ENCODE measurements at regions not wholly inside any gene's neighbourhood (a gene's known extent, or its start where the extent isn't known, plus 50 kb on each side); places are given as distances from the start of the nearest gene placed in this dataset.

DNA sequence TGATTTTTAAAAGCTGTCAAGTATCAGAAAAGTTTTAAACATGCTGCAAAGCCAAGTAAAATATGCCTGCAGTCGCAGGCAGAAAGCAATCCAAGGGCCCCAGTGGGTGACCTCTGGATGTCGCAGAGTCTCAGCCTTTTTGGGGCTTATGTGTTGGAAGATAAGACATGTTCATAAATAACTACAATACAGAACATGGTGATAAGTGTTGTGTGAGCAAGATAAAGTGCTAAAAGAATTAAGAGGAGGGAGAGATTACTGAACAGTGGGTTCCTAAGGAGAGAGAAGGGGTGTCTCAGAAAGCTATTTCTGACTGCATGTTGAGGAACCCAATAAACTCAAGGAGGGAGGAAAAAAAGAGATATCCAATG is 78.9 kb upstream of the ADRB2 start:
- dilution Hi-C loops (cut with MboI; ENCODE audit: extremely low pct_ligation_motif_present, low sequenced_read_pairs): loop anchor here (25.0 kb wide), 1 partner anchor 365 kb away; no protein-coding TSS in a partner anchor

More for the DNA sequence above, 78.9 kb upstream of the ADRB2 start:
- H4K20me1 ChIP-seq (replicated peaks; ENCODE audit: control insufficient read depth, extremely low read depth, insufficient read depth, low read length): no peaks in the 10 kb centered on the region
- H3K9ac ChIP-seq (replicated peaks; ENCODE audit: extremely low read depth, insufficient read depth, low read length): no peak overlapping the region
- no peaks in the 10 kb centered on the region for H3K36me3 ChIP-seq (ENCODE audit: control insufficient read depth in 2 of 2, extremely low read depth in 1 of 2, insufficient read depth in 2 of 2, low read length in 2 of 2)
- no peak overlapping the region for H2AFZ ChIP-seq (ENCODE audit: low read depth, low read length)
- H3K9me1 ChIP-seq (replicated peaks; ENCODE audit: control insufficient read depth, extremely low read depth, insufficient read depth, low read length): no peaks in the 10 kb centered on the region
- H3K4me1 ChIP-seq (ENCODE audit: control insufficient read depth, extremely low read depth, insufficient read depth, low read length): no peaks in the 10 kb centered on the region
- no peaks in the 10 kb centered on the region for H3K9me3 ChIP-seq (replicated peaks; ENCODE audit: control insufficient read depth, insufficient read depth, low read length)
- TF ChIP-seq POLR2A (IDR thresholded peaks at IDR 0.05; ENCODE audit: low read depth, low read length) (no peak), JUN (IDR thresholded peaks at IDR 0.05; ENCODE audit: borderline replicate concordance, insufficient read depth, insufficient read length, low read depth) (no peak), FOS (IDR thresholded peaks at IDR 0.05; ENCODE audit: borderline replicate concordance, insufficient read depth, low read length) (no peak), MAX (IDR thresholded peaks at IDR 0.05; ENCODE audit: insufficient read depth, insufficient read length) (no peak), CTCF (IDR thresholded peaks at IDR 0.05; ENCODE audit: extremely low read depth in 1 of 2, insufficient read depth in 1 of 2, low read depth in 1 of 2, low read length in 2 of 2) (no peak), POLR2AphosphoS5 (IDR thresholded peaks at IDR 0.05; ENCODE audit: insufficient read depth, low read depth, low read length) (no peak), EZH2 (IDR thresholded peaks at IDR 0.05; ENCODE audit: borderline replicate concordance, low read depth, low read length, severe bottlenecking) (no peak)
- H3K4me2 ChIP-seq (ENCODE audit: insufficient read depth, low read length): no peak overlapping the region
- ChIA-PET POLR2A (no interaction called here), CTCF (interaction anchor here (1.0 to 2.3 kb wide), 6 partner anchors 17 to 367 kb away, joined by 3 to 15 read pairs (median 8); no protein-coding TSS in a partner anchor)
- no peak overlapping the region for H3K4me3 ChIP-seq (replicated peaks in 1 of 3; ENCODE audit: insufficient read depth in 1 of 3, low read depth in 1 of 3, low read length in 3 of 3)
- H3K27me3 ChIP-seq (ENCODE audit: control insufficient read depth in 2 of 2, insufficient read depth in 2 of 2, low read length in 2 of 2): no peaks in the 10 kb centered on the region
- no peak overlapping the region for H3K27ac ChIP-seq (ENCODE audit: insufficient read depth, low read depth, low read length)
- no peak for DNase-seq (ENCODE audit: low read depth, low spot score)
- no peak for FAIRE-seq
- no peaks in the 10 kb centered on the region for H3K79me2 ChIP-seq (ENCODE audit: control insufficient read depth, insufficient read depth, low read length)
- intact Hi-C loops (cut with micrococcal nuclease): no loop called here
- no TSS peak for BruUV-seq (replicated peaks)
